HCT116 (cell line): ENCODE measurements at regions not wholly inside any gene's neighbourhood (a gene's known extent, or its start where the extent isn't known, plus 50 kb on each side); places are given as distances from the start of the nearest gene placed in this dataset.

Source experiments
- EZH2 ChIP-seq: fragments of 200-600 bp; sonication (generic); IDR thresholded peaks from 2 replicates; pipeline ENCODE4 v1.6.1; 2017; ENCODE audit warnings: antibody characterized with exemption, mixed run types
- EZH2phosphoT487 ChIP-seq: fragments of 200-600 bp; IDR thresholded peaks from 2 replicates; pipeline ENCODE4 v1.6.1; 2018; ENCODE audit warnings: antibody characterized with exemption, borderline replicate concordance
- POLR2A ChIP-seq: IDR thresholded peaks from 2 replicates; pipeline ENCODE4 v1.7.0; 2011; ENCODE audit warnings: borderline replicate concordance; ENCODE audit not compliant: insufficient read depth, insufficient read length; ENCODE audit errors: extremely low read depth
- POLR2AphosphoS5 ChIP-seq: IDR thresholded peaks from 2 replicates; pipeline ENCODE4 v1.6.1; 2011; ENCODE audit warnings: mild to moderate bottlenecking, low read depth, low read length, moderate library complexity
- SRF ChIP-seq: IDR thresholded peaks from 2 replicates; pipeline ENCODE4 v1.6.1; 2012; ENCODE audit warnings: low read depth
- YY1 ChIP-seq: IDR thresholded peaks from 2 replicates; pipeline ENCODE4 v1.6.1; 2011; ENCODE audit warnings: low read length, low read depth, moderate library complexity, mild to moderate bottlenecking; ENCODE audit not compliant: insufficient replicate concordance; ENCODE audit errors: extremely low read depth
- ZNF274 ChIP-seq: fragments of 200-500 bp; sonication (Bioruptor generic); IDR thresholded peaks from 2 replicates; pipeline ENCODE4 v1.6.1; 2014; ENCODE audit warnings: mild to moderate bottlenecking, low read depth, low read length, inconsistent platforms
- TF ChIP-seq, protein P1 (sequence below): IDR thresholded peaks from 2 replicates; pipeline ENCODE4 v1.6.1; 2012
- TF ChIP-seq, protein P2 (sequence below), 3 experiments: fragments of 200-600 bp in 1 of 3; sonication (generic) in 1 of 3; IDR thresholded peaks in 2 of 3; conservative IDR thresholded peaks in 1 of 3; 2 replicates each; pipeline ENCODE4 v1.5.1; 2012 to 2017; ENCODE audit warnings: low read depth in 2 of 3, low read length in 2 of 3, antibody characterized with exemption in 1 of 3, borderline replicate concordance in 1 of 3, control low read depth in 1 of 3, mild to moderate bottlenecking in 1 of 3, mixed read lengths in 1 of 3, mixed run types in 1 of 3, moderate library complexity in 1 of 3; ENCODE audit not compliant: insufficient read depth in 1 of 3
- TF ChIP-seq, protein P3 (sequence below): IDR thresholded peaks from 2 replicates; pipeline ENCODE4 v1.6.1; 2012; ENCODE audit warnings: low read depth

DNA sequence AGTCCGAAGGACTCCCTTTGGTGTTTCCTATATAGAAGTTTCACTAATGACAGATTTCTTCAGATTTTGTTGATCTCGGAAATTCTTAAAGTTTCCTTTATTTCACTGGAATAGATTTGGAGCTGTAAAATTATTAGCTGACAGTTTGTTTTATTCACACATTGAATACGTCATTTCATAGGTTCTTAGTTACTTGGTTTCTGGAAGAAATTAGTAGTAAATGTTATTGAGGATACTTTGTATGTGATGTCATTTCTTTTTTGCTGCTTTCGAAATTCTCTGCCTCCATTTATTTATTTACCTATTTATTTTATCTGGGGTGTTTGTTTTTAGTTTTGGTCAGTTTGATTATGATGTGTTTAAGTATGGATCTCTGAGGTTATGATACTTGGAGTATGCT is 1205.9 kb upstream of the GYPC start:
- TF ChIP-seq POLR2A, result no peak
- TF ChIP-seq, protein P1, sequence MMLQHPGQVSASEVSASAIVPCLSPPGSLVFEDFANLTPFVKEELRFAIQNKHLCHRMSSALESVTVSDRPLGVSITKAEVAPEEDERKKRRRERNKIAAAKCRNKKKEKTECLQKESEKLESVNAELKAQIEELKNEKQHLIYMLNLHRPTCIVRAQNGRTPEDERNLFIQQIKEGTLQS, result no peak
- TF ChIP-seq, protein P2, sequence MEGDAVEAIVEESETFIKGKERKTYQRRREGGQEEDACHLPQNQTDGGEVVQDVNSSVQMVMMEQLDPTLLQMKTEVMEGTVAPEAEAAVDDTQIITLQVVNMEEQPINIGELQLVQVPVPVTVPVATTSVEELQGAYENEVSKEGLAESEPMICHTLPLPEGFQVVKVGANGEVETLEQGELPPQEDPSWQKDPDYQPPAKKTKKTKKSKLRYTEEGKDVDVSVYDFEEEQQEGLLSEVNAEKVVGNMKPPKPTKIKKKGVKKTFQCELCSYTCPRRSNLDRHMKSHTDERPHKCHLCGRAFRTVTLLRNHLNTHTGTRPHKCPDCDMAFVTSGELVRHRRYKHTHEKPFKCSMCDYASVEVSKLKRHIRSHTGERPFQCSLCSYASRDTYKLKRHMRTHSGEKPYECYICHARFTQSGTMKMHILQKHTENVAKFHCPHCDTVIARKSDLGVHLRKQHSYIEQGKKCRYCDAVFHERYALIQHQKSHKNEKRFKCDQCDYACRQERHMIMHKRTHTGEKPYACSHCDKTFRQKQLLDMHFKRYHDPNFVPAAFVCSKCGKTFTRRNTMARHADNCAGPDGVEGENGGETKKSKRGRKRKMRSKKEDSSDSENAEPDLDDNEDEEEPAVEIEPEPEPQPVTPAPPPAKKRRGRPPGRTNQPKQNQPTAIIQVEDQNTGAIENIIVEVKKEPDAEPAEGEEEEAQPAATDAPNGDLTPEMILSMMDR (IDR thresholded peaks at IDR 0.05 in 2 of 3, conservative IDR thresholded peaks at IDR 0.05 in 1 of 3; ENCODE audit: borderline replicate concordance in 1 of 3, insufficient read depth in 1 of 3, low read depth in 2 of 3, low read length in 2 of 3), result no peak
- TF ChIP-seq EZH2phosphoT487, result no peak
- no peak for TF ChIP-seq EZH2
- no peak for TF ChIP-seq POLR2AphosphoS5
- TF ChIP-seq YY1, result no peak
- TF ChIP-seq SRF, result no peak
- no peak for TF ChIP-seq ZNF274
- TF ChIP-seq, protein P3, sequence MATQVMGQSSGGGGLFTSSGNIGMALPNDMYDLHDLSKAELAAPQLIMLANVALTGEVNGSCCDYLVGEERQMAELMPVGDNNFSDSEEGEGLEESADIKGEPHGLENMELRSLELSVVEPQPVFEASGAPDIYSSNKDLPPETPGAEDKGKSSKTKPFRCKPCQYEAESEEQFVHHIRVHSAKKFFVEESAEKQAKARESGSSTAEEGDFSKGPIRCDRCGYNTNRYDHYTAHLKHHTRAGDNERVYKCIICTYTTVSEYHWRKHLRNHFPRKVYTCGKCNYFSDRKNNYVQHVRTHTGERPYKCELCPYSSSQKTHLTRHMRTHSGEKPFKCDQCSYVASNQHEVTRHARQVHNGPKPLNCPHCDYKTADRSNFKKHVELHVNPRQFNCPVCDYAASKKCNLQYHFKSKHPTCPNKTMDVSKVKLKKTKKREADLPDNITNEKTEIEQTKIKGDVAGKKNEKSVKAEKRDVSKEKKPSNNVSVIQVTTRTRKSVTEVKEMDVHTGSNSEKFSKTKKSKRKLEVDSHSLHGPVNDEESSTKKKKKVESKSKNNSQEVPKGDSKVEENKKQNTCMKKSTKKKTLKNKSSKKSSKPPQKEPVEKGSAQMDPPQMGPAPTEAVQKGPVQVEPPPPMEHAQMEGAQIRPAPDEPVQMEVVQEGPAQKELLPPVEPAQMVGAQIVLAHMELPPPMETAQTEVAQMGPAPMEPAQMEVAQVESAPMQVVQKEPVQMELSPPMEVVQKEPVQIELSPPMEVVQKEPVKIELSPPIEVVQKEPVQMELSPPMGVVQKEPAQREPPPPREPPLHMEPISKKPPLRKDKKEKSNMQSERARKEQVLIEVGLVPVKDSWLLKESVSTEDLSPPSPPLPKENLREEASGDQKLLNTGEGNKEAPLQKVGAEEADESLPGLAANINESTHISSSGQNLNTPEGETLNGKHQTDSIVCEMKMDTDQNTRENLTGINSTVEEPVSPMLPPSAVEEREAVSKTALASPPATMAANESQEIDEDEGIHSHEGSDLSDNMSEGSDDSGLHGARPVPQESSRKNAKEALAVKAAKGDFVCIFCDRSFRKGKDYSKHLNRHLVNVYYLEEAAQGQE, result no peak
